HG03432 (cell line): ENCODE measurements at regions not wholly inside any gene's neighbourhood (a gene's known extent, or its start where the extent isn't known, plus 50 kb on each side); places are given as distances from the start of the nearest gene placed in this dataset.

Source experiments
- ATAC-seq: cut with Tn5 transposase; IDR thresholded peaks from one replicate; pipeline ENCODE4 v1.9.1; 2021; ENCODE audit warnings: mild to moderate bottlenecking, moderate library complexity; ENCODE audit not compliant: unreplicated experiment

DNA sequence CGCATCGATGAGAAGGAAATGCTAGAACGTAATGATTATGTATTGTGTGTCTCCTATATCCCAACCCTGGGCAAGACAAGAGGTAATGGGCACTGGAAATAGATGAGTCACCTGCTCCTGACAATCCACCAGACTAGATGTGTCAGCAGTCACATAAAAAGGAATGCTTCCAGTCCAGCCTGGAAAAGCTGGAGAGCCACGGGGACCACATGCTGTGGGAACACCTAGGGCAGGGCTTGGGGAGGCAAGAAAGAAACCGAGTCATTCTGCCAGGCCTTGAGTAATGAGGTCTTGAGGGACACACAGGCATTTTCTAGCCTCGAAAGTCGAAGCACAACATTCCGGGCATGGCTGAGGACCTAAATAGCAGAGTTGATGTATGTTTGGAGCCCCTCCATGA, 716.7 kb upstream of the TMEM132C start:
- no peak for ATAC-seq

- no peak for ATAC-seq
These were observed 714.1 kb upstream of the TMEM132C start for GRCh38 chr12:127552838-127553237.

DNA sequence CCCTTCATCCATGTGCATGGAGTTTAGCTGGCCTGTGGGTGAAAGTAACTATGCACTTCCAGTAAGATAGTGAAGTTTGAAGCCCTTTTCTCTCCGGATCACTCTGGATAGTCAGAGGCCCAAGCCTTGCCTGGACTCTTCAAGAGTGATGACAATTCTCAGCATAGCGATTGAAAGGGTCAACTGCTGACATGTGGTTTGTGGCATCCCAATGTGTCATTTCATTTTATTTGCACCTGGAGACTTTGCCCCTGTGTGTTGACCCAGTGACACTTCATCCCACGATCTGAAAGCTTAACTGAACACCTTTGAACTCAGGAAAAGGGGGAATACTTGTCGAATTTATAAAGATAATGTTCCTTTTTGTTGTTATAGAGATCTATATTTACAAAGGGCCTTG, 711.9 kb upstream of the TMEM132C start:
- ATAC-seq, result no peak

DNA sequence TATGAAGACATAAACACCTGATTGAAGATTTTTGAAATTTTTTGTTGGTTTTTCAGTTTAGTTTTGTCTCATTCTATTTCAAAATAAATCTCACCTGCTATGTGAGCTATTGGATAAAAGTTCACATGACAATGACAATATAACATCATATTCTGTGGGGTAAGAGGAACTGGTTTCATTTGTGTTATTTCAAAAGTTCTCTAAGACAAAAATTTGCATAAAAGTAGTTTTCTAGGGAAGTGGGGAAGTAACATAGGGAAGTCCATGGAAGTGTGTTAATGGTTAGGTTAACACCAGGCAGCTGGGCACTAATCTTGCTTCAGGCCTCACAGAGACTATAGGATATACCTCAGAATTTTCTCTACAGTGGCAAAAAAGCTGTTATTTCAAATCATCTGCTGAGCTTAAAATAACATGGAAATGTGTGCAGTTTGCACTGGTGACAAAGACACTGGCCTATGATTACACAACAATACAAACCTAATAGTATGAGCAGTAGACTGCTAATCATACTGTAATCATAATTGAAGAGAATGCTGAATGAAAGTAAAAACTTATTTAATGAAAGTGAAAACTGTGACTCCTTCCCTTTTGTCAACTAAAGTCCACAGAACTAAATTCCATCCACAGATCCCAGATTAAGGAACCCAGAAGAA, 710.6 kb upstream of the TMEM132C start:
- ATAC-seq, result no peak

DNA sequence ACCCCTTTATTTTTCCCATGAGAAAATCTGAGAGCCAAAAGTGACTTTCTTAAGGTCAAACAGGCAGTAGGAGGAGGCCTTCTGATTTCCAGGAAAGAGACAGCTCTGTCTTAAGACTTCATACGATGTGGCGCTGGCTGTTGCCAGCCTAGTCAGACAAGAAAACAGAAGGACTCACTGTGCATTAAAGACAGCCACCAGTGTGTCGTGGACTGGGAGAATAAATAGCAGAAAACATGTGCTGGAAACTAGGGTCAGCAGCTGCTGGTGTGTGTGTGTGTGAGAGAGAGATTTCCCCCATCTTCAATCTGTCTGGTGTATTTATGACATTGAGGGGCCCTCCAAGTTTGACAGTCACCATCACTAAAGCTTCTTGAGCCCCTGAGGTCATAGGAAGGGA, 708.6 kb upstream of the TMEM132C start:
- ATAC-seq, result no peak

DNA sequence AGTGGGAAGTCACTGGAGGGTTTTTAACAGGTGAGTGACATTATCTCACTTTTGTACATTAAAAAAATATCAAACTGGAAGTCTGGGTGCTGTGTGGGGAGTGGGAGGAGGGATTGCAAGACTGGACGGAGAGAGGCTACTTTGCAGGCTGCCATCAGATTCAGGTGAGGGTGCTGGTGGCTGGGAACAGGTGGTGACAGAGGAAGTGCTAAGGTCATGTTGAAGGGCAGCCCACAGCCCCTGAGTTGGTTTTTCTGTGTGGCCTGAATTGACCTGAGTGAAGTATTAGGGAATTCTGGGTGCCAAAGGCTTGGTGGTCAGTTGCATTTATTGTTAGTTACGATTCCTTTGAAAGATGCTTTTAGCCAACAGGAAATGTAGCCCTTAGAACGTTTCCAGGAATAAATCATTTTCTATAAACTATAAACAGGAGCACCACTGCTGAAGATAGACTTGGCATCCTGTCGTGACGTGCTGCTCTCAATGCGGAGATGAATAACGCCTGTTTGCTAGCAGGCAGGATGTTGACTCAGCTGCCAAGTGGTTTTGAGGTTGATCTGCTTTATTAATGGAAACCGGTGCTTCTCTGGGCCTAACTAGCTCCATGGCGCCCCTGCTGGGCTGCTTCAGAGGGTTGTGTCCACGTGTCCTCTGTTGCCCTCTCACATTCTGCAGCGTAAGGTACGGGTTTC, 707.5 kb upstream of the TMEM132C start:
- ATAC-seq, result peak; percentile 87

- ATAC-seq, result no peak
These were observed 706.9 kb upstream of the TMEM132C start for GRCh38 chr12:127560041-127560478.

DNA sequence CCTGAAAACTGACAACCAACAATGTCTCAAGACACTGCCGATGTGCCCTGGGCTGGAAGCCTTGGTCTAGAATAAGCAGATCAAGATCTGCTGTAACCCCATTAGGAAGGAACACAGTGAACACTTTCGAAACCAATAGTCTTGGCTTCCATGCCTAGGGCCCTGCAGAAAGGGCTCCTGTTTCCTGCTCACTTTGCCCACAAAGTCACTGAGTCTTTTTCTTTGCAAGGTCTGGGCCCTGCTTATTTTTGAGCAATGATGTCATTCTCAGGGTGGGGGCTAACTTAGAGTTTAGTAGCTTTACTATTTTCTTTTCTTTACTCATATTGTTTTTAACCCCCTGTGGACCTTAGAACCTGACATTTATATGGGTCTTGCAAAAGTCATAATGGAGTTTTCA, 704.2 kb upstream of the TMEM132C start:
- ATAC-seq, result no peak

DNA sequence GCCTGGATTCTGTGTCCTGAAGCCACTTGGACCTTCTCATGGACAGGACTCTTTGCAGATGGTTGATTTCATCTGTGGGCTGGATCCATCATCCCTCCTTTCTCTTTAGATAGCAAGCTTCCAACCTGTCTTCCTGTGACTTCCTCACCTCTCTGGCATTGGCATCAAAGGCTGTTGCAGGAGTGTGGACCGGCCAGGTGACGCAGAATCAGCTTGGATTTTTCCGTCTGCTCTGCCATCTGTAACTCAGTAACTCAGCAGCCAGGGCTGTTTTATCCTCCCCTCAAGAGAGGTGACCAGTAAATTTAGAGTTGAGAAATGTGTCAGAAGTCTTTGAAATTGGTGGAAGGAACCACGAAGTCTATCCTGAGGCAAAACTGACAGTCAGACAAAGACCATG, 701.7 kb upstream of the TMEM132C start:
- ATAC-seq, result no peak

- ATAC-seq, result no peak
These were observed 699.4 kb upstream of the TMEM132C start for GRCh38 chr12:127567531-127567930.

DNA sequence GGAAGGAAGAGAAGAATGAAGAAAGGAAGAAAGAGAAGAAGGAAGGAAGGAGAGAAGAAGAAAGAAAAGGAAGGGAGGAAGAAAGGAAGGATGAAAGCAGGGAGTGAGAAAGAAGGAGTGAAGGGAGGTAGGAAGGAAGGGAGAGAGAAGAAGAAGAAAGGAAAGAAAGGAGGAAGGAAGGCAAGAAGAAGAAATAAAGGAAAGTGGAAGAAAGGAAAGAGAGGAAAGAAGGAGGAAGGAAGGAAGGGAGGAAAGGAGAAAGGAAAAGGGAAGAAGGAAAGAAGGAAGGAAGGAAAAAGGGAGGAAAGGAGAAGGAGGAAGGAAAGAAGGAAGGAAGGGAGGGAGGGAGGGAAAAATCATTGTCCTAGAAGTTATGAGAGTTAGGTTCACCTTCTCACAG, 696.6 kb upstream of the TMEM132C start:
- ATAC-seq, result no peak

- no peak for ATAC-seq
These were observed 696.1 kb upstream of the TMEM132C start for GRCh38 chr12:127570793-127571360.

GRCh38 chr12:127571578-127571977, 695.4 kb upstream of the TMEM132C start:
- no peak for ATAC-seq

DNA sequence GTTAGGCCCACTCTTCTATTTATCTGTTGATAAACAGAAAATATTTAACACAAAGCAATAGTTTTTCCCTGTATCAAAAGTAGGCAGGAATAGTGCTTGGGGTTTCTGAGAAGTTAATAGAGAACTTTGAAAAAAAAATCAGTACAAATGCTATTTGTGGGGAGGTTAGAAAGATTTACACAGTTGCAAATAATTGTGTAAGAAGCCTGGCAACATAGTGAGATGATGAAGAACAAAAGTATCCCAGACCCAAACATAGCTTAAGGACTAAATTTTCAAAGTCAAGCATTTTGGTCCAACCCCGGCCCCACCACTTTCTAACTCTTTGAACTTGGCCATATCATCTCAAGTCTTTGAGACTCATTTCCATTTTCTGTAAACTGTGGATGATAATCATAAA, 687.5 kb upstream of the TMEM132C start:
- no peak for ATAC-seq

- ATAC-seq, result no peak
These were observed 684.9 kb upstream of the TMEM132C start for GRCh38 chr12:127582074-127582473.

- no peak for ATAC-seq
These were observed 683.9 kb upstream of the TMEM132C start for GRCh38 chr12:127583041-127583440.

- no peak for ATAC-seq
These were observed 678.7 kb upstream of the TMEM132C start for GRCh38 chr12:127588249-127588648.

DNA sequence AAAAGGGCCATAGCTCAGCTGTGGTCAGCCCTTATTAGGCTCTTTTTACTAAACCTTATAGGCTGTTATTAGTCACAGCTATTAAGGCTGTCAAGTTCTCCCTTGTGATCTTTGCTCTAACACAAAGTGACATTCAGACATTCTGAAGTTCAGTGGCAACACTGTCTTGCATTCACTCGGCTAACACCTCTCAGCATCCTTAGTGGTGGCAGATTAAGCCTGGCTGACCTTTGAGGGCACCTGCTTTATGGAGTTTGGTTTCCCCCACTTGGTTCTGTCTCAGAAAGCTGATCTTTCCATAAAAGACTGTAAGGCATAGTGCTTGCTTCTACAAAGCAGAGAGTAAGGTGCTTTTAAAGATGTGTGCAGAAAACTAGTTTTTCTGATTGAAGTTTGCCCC, 677.4 kb upstream of the TMEM132C start:
- ATAC-seq, result no peak

DNA sequence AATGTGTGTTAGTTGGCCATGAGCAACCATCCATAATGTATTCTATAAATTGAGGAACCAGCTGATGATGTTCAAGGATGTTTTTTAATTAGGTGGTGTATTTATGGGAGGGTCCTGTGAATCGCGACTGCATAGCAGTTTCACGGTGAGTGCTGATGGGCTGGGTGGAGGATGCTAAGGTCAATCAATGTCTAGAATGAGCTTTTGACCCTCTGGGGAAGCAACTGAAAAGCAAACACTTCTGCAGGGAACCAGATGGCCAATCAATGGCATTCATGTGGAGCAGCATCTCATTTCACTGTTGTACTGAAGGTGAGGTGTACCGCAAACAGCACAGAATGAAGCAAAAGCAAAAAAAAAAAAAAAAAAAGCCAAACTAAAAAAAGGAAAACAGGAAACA, 676.1 kb upstream of the TMEM132C start:
- ATAC-seq, result no peak

GRCh38 chr12:127592245-127592644, 674.7 kb upstream of the TMEM132C start:
- no peak for ATAC-seq

GRCh38 chr12:127594351-127594970, 672.5 kb upstream of the TMEM132C start:
- no peak for ATAC-seq

DNA sequence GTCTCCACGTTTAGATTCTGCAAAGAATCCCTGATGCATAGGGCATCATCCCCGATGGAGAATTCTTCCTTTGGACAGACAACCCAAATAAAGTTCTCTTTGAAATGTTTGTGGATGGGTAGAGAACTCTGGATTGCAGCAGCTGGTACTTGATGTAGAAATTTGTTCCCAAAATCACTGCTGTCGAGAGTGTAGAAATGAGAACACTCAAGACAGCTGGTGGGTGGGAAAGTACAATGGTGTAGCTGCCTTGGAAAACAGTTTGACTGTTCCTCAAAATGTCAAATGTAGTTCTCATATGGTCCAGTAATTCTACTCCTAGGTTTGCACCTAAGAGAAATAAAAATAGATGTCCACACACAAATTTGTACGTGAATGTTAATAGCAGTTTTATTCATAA, 671.5 kb upstream of the TMEM132C start:
- no peak for ATAC-seq
